ENCODE measurements at regions not wholly inside any gene's neighbourhood (a gene's known extent, or its start where the extent isn't known, plus 50 kb on each side); places are given as distances from the start of the nearest gene placed in this dataset.
A peak's percentile ranks its signal among the peaks of the same experiment; 100 is the strongest.

DNA sequence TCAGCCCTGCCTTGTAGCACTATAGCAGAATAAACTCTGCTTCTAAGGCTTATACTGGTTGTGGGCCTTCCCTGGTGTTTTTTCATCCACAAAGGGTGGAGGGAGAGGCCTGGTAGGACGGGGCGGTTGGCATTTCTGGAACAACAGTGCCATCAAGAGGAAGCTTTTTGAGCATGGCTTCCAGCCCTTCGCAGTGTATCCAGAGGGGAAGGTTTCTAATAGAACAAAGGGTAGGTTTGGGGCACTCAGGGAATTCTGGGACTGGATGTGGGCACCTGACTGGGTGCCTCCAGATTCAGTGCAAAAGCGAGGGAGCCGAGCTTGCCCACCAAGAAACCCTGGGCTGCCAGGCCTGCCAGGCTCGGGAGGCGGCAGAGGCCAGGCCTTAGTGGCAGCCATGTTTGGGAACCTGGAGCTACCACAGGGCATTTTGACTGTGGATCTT, 229.6 kb upstream of the AGTR2 start (continued):
- TF ChIP-seq HNF4G (IDR thresholded peaks at IDR 0.05; ENCODE audit: borderline replicate concordance, low read depth, low read length) (no peak), HNF4G (CRISPR knock-in tag; IDR thresholded peaks at IDR 0.05; ENCODE audit: borderline replicate concordance, low read depth) (no peak), CBX5 (CRISPR knock-in tag; IDR thresholded peaks at IDR 0.05; ENCODE audit: borderline replicate concordance) (peak; percentile 61; the same call in 1 of the 2 replicates), PAX8 (CRISPR knock-in tag; IDR thresholded peaks at IDR 0.05; ENCODE audit: borderline replicate concordance) (no peak), ZNF3 (CRISPR knock-in tag; IDR thresholded peaks at IDR 0.05) (no peak), ZNF546 (CRISPR knock-in tag; conservative IDR thresholded peaks at IDR 0.05) (no peak), RARG (CRISPR knock-in tag; IDR thresholded peaks at IDR 0.05; ENCODE audit: low read depth) (no peak), ZNF124 (CRISPR knock-in tag; IDR thresholded peaks at IDR 0.05) (no peak), SNAI1 (CRISPR knock-in tag; IDR thresholded peaks at IDR 0.05; ENCODE audit: borderline replicate concordance) (no peak), NCOA2 (CRISPR knock-in tag; IDR thresholded peaks at IDR 0.05) (0 out of 2 replicates have a peak, but pooled peaks have one; percentile 23), RXRB (CRISPR knock-in tag; IDR thresholded peaks at IDR 0.05; ENCODE audit: borderline replicate concordance) (no peak; the same call in 1 of the 2 replicates), ZBTB20 (CRISPR knock-in tag; IDR thresholded peaks at IDR 0.05; ENCODE audit: borderline replicate concordance, low read depth) (no peak), SIX4 (CRISPR knock-in tag; IDR thresholded peaks at IDR 0.05) (0 out of 2 replicates have a peak, but pooled peaks have one; percentile 16), ZNF7 (CRISPR knock-in tag; IDR thresholded peaks at IDR 0.05) (no peak), SPEN (CRISPR knock-in tag; IDR thresholded peaks at IDR 0.05; ENCODE audit: low read depth) (no peak)
- TF ChIP-seq, protein P1, sequence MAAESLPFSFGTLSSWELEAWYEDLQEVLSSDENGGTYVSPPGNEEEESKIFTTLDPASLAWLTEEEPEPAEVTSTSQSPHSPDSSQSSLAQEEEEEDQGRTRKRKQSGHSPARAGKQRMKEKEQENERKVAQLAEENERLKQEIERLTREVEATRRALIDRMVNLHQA (CRISPR knock-in tag; IDR thresholded peaks at IDR 0.05): no peak
- TF ChIP-seq, protein P2, sequence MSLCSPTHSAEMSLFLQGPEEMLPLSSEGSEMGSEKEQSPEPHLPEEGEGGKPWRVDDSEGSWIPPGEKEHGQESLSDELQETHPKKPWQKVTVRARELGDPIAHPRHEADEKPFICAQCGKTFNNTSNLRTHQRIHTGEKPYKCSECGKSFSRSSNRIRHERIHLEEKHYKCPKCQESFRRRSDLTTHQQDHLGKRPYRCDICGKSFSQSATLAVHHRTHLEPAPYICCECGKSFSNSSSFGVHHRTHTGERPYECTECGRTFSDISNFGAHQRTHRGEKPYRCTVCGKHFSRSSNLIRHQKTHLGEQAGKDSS (CRISPR knock-in tag; IDR thresholded peaks at IDR 0.05; ENCODE audit: borderline replicate concordance, low read depth): no peak
- TF ChIP-seq, protein P3, sequence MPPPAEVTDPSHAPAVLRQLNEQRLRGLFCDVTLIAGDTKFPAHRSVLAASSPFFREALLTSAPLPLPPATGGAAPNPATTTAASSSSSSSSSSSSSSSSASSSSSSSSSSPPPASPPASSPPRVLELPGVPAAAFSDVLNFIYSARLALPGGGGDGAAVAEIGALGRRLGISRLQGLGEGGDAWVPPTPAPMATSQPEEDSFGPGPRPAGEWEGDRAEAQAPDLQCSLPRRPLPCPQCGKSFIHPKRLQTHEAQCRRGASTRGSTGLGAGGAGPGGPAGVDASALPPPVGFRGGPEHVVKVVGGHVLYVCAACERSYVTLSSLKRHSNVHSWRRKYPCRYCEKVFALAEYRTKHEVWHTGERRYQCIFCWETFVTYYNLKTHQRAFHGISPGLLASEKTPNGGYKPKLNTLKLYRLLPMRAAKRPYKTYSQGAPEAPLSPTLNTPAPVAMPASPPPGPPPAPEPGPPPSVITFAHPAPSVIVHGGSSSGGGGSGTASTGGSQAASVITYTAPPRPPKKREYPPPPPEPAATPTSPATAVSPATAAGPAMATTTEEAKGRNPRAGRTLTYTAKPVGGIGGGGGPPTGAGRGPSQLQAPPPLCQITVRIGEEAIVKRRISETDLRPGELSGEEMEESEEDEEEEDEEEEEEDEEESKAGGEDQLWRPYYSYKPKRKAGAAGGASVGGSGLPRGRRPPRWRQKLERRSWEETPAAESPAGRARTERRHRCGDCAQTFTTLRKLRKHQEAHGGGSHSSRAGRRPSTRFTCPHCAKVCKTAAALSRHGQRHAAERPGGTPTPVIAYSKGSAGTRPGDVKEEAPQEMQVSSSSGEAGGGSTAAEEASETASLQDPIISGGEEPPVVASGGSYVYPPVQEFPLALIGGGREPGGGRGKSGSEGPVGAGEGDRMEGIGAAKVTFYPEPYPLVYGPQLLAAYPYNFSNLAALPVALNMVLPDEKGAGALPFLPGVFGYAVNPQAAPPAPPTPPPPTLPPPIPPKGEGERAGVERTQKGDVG (CRISPR knock-in tag; IDR thresholded peaks at IDR 0.05; ENCODE audit: borderline replicate concordance): peak; percentile 22; the same call in 1 of the 2 replicates
- TF ChIP-seq, protein P4, sequence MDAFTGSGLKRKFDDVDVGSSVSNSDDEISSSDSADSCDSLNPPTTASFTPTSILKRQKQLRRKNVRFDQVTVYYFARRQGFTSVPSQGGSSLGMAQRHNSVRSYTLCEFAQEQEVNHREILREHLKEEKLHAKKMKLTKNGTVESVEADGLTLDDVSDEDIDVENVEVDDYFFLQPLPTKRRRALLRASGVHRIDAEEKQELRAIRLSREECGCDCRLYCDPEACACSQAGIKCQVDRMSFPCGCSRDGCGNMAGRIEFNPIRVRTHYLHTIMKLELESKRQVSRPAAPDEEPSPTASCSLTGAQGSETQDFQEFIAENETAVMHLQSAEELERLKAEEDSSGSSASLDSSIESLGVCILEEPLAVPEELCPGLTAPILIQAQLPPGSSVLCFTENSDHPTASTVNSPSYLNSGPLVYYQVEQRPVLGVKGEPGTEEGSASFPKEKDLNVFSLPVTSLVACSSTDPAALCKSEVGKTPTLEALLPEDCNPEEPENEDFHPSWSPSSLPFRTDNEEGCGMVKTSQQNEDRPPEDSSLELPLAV (CRISPR knock-in tag; conservative IDR thresholded peaks at IDR 0.05; ENCODE audit: low read depth): no peak
- TF ChIP-seq, protein P5, sequence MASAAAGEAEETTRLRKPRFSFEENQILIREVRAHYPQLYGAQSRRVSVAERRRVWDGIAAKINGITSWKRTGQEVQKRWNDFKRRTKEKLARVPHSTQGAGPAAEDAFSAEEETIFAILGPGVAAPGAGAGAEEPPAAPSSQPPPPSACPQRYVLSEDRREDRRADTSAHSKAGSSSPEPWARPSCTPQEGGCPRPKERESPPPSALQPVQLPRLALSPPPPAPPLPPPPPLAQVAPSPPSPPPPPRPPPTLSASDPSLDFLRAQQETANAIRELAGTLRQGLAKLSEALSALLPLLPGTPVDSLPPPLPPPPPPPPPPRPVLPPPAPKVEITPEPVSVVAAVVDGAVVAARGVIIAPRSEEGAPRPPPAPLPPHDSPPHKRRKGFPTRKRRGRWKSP (CRISPR knock-in tag; IDR thresholded peaks at IDR 0.05): no peak
- TF ChIP-seq, protein P6, sequence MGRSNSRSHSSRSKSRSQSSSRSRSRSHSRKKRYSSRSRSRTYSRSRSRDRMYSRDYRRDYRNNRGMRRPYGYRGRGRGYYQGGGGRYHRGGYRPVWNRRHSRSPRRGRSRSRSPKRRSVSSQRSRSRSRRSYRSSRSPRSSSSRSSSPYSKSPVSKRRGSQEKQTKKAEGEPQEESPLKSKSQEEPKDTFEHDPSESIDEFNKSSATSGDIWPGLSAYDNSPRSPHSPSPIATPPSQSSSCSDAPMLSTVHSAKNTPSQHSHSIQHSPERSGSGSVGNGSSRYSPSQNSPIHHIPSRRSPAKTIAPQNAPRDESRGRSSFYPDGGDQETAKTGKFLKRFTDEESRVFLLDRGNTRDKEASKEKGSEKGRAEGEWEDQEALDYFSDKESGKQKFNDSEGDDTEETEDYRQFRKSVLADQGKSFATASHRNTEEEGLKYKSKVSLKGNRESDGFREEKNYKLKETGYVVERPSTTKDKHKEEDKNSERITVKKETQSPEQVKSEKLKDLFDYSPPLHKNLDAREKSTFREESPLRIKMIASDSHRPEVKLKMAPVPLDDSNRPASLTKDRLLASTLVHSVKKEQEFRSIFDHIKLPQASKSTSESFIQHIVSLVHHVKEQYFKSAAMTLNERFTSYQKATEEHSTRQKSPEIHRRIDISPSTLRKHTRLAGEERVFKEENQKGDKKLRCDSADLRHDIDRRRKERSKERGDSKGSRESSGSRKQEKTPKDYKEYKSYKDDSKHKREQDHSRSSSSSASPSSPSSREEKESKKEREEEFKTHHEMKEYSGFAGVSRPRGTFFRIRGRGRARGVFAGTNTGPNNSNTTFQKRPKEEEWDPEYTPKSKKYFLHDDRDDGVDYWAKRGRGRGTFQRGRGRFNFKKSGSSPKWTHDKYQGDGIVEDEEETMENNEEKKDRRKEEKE (IDR thresholded peaks at IDR 0.05): no peak
